ENCODE measurements at regions not wholly inside any gene's neighbourhood (a gene's known extent, or its start where the extent isn't known, plus 50 kb on each side); places are given as distances from the start of the nearest gene placed in this dataset.

DNA sequence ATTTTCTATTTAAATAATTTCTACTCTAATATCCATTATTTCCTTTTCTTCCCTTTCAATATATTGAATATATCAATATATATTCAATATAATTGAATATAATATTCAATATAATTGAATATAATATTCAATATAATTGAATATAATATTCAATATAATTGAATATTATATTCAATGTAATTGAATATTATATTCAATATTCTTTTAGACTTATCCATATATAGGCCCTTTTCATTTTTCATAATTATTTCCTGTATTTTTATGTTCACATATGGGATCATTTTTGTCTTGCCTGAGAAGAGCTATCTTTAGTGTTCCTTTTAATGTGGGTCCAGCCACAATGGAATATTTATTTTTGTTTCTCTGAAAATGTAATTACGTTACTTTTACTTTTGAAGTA lies 88.9 kb upstream of the ESRRB start:
- TF ChIP-seq, protein P1, sequence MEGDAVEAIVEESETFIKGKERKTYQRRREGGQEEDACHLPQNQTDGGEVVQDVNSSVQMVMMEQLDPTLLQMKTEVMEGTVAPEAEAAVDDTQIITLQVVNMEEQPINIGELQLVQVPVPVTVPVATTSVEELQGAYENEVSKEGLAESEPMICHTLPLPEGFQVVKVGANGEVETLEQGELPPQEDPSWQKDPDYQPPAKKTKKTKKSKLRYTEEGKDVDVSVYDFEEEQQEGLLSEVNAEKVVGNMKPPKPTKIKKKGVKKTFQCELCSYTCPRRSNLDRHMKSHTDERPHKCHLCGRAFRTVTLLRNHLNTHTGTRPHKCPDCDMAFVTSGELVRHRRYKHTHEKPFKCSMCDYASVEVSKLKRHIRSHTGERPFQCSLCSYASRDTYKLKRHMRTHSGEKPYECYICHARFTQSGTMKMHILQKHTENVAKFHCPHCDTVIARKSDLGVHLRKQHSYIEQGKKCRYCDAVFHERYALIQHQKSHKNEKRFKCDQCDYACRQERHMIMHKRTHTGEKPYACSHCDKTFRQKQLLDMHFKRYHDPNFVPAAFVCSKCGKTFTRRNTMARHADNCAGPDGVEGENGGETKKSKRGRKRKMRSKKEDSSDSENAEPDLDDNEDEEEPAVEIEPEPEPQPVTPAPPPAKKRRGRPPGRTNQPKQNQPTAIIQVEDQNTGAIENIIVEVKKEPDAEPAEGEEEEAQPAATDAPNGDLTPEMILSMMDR (IDR thresholded peaks at IDR 0.05; ENCODE audit: insufficient read depth, low read length, missing control alignments) = no peak
- CTCF ChIA-PET = interaction anchor here (0.7 to 1.0 kb wide), 2 partner anchors 20 to 236 kb away, joined by 3 read pairs; no protein-coding TSS in a partner anchor
- no peak for DNase-seq (ENCODE audit: low read depth, low spot score)
- POLR2A ChIA-PET = no interaction called here
- H3K4me3 ChIP-seq (ENCODE audit: low read depth, low read length) = no peak overlapping the region

DNA sequence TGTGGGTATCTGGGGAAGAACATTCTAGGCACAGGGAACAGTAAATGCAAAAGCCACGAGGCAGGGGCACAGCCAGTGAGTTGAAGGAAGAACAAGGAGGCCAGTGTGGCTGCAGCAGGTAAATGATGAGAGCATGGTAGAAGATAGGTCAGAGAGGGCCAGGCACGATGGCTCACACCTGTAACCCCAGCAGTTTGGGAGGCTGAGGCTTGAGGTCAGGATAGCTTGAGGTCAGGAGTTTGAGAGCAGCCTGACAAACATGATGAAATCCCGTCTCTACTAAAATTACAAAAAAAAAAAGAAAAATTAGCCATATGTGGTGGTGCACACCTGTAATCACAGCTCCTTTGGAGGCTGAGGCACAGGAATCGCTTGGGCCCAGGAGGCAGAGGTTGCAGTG lies 86.7 kb upstream of the ESRRB start:
- TF ChIP-seq, protein P1 (IDR thresholded peaks at IDR 0.05; ENCODE audit: insufficient read depth, low read length, missing control alignments) = no peak
- H3K4me3 ChIP-seq (ENCODE audit: low read depth, low read length) = no peak overlapping the region
- POLR2A ChIA-PET = no interaction called here
- no peak for DNase-seq (ENCODE audit: low read depth, low spot score)
- CTCF ChIA-PET = no interaction called here

DNA sequence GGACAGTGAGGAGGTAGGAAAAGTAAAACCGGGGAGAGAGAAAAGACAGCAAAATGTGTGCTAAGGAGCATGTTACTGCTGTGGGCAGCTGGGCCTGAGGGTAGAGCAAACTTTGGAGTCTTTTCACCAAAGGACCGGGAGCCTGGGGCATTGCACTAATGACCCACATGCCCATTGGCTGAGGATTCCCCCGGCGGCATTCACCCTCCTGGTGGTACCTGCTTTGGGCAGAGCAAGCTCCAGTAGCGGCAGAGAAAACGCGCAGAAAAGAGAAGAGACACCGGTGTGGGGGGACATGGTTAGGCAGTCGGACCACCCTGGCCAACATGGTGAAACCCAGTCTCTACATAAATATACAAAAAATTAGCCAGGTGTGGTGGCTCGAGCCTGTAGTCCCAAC lies 83.4 kb upstream of the ESRRB start:
- ChIA-PET CTCF (no interaction called here), POLR2A (no interaction called here)
- TF ChIP-seq, protein P1 (IDR thresholded peaks at IDR 0.05; ENCODE audit: insufficient read depth, low read length, missing control alignments) = no peak
- DNase-seq (ENCODE audit: low read depth, low spot score) = no peak
- H3K4me3 ChIP-seq (ENCODE audit: low read depth, low read length) = no peak overlapping the region

DNA sequence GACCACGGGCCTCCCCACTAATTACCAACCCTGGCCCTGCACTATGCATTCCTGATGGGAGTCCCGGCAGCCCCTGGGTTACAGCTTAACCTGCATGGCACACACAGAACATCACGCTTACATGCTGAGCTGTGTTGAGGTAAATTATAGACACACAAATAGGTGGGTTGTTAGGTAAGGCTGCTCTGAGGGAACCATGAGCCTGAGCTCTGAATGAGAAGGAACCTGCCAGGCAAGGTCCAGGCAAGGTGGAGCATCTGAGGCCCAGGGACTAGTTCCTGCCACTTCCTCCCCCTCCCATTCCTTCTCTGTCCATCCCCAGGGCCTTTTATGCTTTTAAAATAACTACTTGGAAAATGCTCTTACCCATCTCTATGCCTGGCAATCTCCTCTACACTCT lies 82.7 kb upstream of the ESRRB start:
- CTCF ChIA-PET = no interaction called here
- POLR2A ChIA-PET = no interaction called here
- H3K4me3 ChIP-seq (ENCODE audit: low read depth, low read length) = no peak overlapping the region
- no peak for DNase-seq (ENCODE audit: low read depth, low spot score)
- TF ChIP-seq, protein P1 (IDR thresholded peaks at IDR 0.05; ENCODE audit: insufficient read depth, low read length, missing control alignments) = no peak

DNA sequence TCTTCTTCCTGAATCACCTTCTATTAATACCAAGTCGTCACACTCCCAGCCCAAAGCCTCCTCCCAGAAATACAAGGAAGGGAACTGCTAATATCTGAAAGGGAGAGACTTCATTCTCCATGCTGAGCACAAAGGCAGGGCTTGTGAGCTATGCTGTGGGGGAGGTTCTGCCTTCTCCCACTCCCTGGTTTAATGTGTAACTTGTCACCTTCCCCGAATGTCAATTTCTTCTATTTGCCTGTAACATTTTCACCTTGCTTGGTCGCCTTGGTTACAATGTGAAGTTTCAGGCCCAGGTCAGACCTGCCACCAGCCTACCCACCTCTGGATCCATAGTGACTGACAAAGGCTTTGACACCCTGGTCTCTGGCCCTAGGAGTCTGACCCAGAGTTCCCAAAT lies 82.0 kb upstream of the ESRRB start:
- POLR2A ChIA-PET = no interaction called here
- CTCF ChIA-PET = no interaction called here
- no peak for DNase-seq (ENCODE audit: low read depth, low spot score)

DNA sequence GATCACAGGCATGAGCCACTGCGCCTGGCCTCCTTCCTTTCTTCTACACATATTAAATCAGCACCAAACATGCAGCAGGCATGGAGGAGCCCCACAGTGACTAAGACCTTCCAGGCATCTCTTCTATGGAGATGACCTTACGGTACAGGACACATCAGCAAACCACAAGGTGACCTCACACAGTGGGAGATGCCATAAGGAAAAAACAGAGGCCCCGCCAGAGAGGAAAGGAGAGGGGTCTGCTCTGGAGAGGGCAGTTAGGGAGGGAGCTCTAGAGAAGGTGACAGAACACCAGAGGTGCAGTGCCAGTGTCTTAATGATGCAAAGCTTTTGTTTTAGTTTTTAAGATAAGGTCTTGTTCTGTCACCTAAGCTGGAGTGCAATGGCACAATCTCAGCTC lies 81.1 kb upstream of the ESRRB start:
- H3K4me3 ChIP-seq (ENCODE audit: low read depth, low read length) = no peak overlapping the region
- CTCF ChIA-PET = interaction anchor here (1.0 kb wide), 1 partner anchor 59 kb away, joined by 3 read pairs; no protein-coding TSS in a partner anchor
- no peak for DNase-seq (ENCODE audit: low read depth, low spot score)
- POLR2A ChIA-PET = no interaction called here
- TF ChIP-seq, protein P1 (IDR thresholded peaks at IDR 0.05; ENCODE audit: insufficient read depth, low read length, missing control alignments) = no peak

More for the DNA sequence above, 82.0 kb upstream of the ESRRB start:
- TF ChIP-seq, protein P1 (IDR thresholded peaks at IDR 0.05; ENCODE audit: insufficient read depth, low read length, missing control alignments) = no peak
- H3K4me3 ChIP-seq (ENCODE audit: low read depth, low read length) = no peak overlapping the region
